SK-N-SH treated with all-trans-retinoic acid at 6 μM for 48 hours (cell line): ENCODE measurements at regions not wholly inside any gene's neighbourhood (a gene's known extent, or its start where the extent isn't known, plus 50 kb on each side); places are given as distances from the start of the nearest gene placed in this dataset.

Experiments used
- BACH2 ChIP-seq: fragments of 250-450 bp; sonication (Bioruptor Pico); IDR thresholded peaks from 2 replicates; pipeline ENCODE4 v1.9.0; 2021; ENCODE audit warnings: mild to moderate bottlenecking, borderline replicate concordance
- CREB5 ChIP-seq: fragments of 250-450 bp; sonication (Bioruptor Pico); IDR thresholded peaks from 2 replicates; pipeline ENCODE4 v1.5.1; 2020; ENCODE audit warnings: low read depth, mild to moderate bottlenecking, moderate library complexity
- ISL1 ChIP-seq: fragments of 250-450 bp; sonication (Bioruptor Pico); IDR thresholded peaks from 2 replicates; pipeline ENCODE4 v2.1.2; 2022; ENCODE audit warnings: mild to moderate bottlenecking, moderate library complexity
- PATZ1 ChIP-seq: fragments of 250-450 bp; sonication (Bioruptor Pico); IDR thresholded peaks from 2 replicates; pipeline ENCODE4 v1.8.0; 2020; ENCODE audit warnings: mild to moderate bottlenecking, moderate library complexity, borderline replicate concordance
- POU6F1 ChIP-seq: fragments of 250-450 bp; sonication (Bioruptor Pico); IDR thresholded peaks from 2 replicates; pipeline ENCODE4 v1.8.0; 2021; ENCODE audit warnings: low read depth, mild to moderate bottlenecking, moderate library complexity, borderline replicate concordance
- RARB ChIP-seq: fragments of 250-450 bp; sonication (Bioruptor Pico); IDR thresholded peaks from 2 replicates; pipeline ENCODE4 v1.8.0; 2021; ENCODE audit warnings: mild to moderate bottlenecking, moderate library complexity
- SNAI2 ChIP-seq: fragments of 250-450 bp; sonication (Bioruptor Pico); IDR thresholded peaks from 2 replicates; pipeline ENCODE4 v1.5.0; 2020; ENCODE audit warnings: mild to moderate bottlenecking, moderate library complexity
- TCF4 ChIP-seq: fragments of 250-450 bp; sonication (Bioruptor Pico); IDR thresholded peaks from 2 replicates; pipeline ENCODE4 v1.8.0; 2021; ENCODE audit warnings: mild to moderate bottlenecking, moderate library complexity, borderline replicate concordance
- ZC3H10 ChIP-seq: fragments of 250-450 bp; sonication (Bioruptor Pico); IDR thresholded peaks from 2 replicates; pipeline ENCODE4 v1.5.1; 2021; ENCODE audit warnings: mild to moderate bottlenecking, moderate library complexity
- ZFP30 ChIP-seq: fragments of 450-650 bp; formaldehyde crosslinking; IDR thresholded peaks from 2 replicates; pipeline ENCODE4 v1.5.0; 2022; ENCODE audit warnings: mild to moderate bottlenecking, moderate library complexity
- ZNF70 ChIP-seq: fragments of 450-650 bp; formaldehyde crosslinking; IDR thresholded peaks from 2 replicates; pipeline ENCODE4 v1.5.0; 2020; ENCODE audit warnings: mild to moderate bottlenecking, moderate library complexity

- TF ChIP-seq POU6F1 (no peak), ZFP30 (CRISPR knock-in tag) (no peak), SNAI2 (no peak), TCF4 (no peak), CREB5 (no peak), RARB (CRISPR knock-in tag) (no peak), ISL1 (no peak), PATZ1 (CRISPR knock-in tag) (no peak), BACH2 (CRISPR knock-in tag) (no peak), ZNF70 (CRISPR knock-in tag) (no peak), ZC3H10 (CRISPR knock-in tag) (no peak)
Observed at GRCh38 chr6:144624246-144624645, 339.1 kb downstream of the UTRN start.
